ENCODE measurements at regions not wholly inside any gene's neighbourhood (a gene's known extent, or its start where the extent isn't known, plus 50 kb on each side); places are given as distances from the start of the nearest gene placed in this dataset.
"Not testable (repeated sequence)": the region's sequence is repeated elsewhere in the genome, so short reads cannot be mapped to it uniquely, and the experiment has no call there.

DNA sequence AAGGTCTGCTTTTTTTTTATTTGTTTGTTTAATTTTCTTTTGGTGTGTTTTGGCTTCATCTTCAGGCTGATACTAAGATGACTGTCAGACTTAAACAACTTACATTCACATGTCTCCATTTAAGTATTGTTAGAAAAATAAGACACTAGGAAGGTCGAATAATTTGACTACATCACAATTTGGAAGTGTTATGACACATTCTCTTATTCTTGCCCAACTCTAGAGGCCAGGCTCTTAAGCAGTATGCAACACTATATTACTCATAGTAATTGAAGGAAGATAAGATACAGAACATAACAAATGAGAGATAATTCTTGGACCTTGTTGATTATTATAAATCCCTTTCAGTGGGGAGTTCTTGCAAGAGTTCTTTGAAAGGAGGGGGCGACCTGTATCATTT is 295.3 kb upstream of the COL3A1 start:
- ChIA-PET POLR2A (no interaction called here), CTCF (no interaction called here)
- no peak for DNase-seq (ENCODE audit: extremely low spot score)
- TF ChIP-seq, protein P1, sequence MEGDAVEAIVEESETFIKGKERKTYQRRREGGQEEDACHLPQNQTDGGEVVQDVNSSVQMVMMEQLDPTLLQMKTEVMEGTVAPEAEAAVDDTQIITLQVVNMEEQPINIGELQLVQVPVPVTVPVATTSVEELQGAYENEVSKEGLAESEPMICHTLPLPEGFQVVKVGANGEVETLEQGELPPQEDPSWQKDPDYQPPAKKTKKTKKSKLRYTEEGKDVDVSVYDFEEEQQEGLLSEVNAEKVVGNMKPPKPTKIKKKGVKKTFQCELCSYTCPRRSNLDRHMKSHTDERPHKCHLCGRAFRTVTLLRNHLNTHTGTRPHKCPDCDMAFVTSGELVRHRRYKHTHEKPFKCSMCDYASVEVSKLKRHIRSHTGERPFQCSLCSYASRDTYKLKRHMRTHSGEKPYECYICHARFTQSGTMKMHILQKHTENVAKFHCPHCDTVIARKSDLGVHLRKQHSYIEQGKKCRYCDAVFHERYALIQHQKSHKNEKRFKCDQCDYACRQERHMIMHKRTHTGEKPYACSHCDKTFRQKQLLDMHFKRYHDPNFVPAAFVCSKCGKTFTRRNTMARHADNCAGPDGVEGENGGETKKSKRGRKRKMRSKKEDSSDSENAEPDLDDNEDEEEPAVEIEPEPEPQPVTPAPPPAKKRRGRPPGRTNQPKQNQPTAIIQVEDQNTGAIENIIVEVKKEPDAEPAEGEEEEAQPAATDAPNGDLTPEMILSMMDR (IDR thresholded peaks at IDR 0.05; ENCODE audit: control extremely low read depth, extremely low read depth, low read depth, missing control alignments), result no peak

DNA sequence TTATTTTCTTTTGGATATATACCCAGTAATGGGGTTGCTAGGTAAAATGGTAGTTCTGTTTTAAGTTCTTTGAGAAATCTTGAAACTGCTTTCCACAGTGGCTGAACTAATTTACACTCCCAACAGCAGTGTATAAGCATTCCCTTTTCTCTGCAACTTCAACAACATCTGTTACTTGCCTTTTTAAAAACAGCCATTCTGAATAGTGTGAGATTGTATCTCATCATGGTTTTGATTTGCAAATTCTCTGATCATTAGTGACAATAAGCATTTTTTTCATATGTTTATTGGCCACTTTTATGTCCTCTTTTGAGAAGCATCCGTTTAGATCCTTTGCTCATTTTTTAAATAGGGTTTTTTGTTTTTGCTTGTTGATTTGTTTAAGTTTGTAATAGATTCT is 291.3 kb upstream of the COL3A1 start:
- CTCF ChIA-PET, result no interaction called here
- TF ChIP-seq, protein P1 (IDR thresholded peaks at IDR 0.05; ENCODE audit: control extremely low read depth, extremely low read depth, low read depth, missing control alignments), result no peak
- POLR2A ChIA-PET, result no interaction called here
- DNase-seq (ENCODE audit: extremely low spot score), result no peak

DNA sequence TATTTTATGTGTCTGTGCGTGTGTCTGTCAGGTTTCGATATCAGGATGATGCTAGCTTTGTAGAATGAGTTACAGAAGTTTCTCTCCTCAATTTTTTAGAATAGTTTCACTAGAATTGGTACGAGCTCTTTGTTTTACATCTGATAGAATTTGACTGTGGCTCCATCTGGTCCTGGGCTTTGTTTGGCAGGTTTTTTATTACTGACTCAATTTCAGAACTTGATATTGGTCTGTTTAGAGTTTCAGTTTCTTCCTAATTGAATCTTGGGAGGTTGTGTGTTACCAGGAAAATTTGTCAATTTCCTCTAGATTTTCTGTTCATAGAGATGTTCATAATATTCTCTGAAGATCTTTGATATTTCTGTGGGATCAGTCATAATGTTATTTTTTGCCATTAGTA is 289.4 kb upstream of the COL3A1 start:
- CTCF ChIA-PET, result interaction anchor here (0.9 kb wide), 1 partner anchor 536 kb away, joined by 3 read pairs; no protein-coding TSS in a partner anchor
- POLR2A ChIA-PET, result no interaction called here
- DNase-seq (ENCODE audit: extremely low spot score), result no peak

DNA sequence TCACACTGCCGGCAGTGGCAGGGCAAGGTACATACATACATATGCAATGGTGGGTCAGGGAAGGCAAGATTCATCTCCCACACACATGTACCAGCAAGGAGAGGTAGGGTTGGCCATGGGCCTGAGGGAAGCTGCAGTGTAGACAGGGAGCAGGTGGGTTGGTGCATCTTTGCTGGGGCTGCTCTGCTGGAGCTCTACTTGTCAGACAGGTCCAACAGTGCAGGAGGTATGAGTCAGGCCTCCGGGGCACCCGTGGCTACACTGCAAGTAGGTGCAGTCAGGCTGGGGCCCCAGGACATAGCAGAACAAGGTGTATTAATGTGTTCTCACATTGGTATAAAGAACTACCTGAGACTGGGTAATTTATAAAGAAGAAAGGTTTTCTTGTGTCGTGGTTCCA is 281.1 kb upstream of the COL3A1 start:
- no peak for DNase-seq (ENCODE audit: extremely low spot score)
- POLR2A ChIA-PET, result no interaction called here

More for the DNA sequence above, 289.4 kb upstream of the COL3A1 start:
- TF ChIP-seq, protein P1 (IDR thresholded peaks at IDR 0.05; ENCODE audit: control extremely low read depth, extremely low read depth, low read depth, missing control alignments), result no peak

DNA sequence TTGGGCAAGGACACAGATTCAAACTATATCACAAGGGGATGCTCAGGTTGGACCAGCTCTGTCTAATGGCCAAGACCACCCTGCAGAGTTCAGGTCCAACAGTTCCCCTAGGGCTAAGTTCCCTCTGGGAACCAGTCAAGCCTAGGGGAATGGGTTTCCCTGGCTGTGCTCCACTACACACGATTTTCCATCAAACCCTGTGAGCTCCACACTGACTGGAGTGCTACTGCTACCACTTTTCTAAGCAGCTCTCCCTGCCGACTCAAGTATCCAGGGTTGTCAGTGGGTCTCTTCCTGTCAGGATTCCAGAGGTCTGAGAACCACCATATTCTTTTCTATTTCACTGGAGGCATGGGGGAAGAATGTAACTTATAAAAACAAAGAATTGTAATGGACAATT is 280.4 kb upstream of the COL3A1 start:
- TF ChIP-seq, protein P1 (IDR thresholded peaks at IDR 0.05; ENCODE audit: control extremely low read depth, extremely low read depth, low read depth, missing control alignments), result no peak
- ChIA-PET POLR2A (no interaction called here), CTCF (interaction anchor here (1.5 kb wide), 1 partner anchor 12 kb away, joined by 3 read pairs; no protein-coding TSS in a partner anchor)
- no peak for DNase-seq (ENCODE audit: extremely low spot score)

More for the DNA sequence above, 281.1 kb upstream of the COL3A1 start:
- TF ChIP-seq, protein P1 (IDR thresholded peaks at IDR 0.05; ENCODE audit: control extremely low read depth, extremely low read depth, low read depth, missing control alignments), result no peak
- CTCF ChIA-PET, result interaction anchor here (1.5 kb wide), 1 partner anchor 13 kb away, joined by 3 read pairs; no protein-coding TSS in a partner anchor

DNA sequence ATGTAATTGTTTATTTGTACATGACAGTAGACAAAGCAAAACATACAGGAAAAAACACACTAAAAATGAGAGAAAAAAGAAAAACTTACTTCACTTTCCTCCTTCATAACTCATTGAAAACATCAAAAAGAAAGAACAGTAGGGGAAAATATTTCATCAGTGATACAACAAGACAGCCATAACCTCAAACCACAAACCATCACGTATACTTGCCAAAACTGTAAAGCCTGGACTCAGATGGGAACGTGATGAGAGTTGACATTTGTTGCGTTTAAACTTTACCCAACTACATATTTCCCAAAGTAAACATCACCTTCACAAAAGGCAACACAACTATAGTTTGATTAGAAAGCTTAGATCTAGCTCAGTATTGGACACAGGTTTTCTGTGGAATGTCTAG is 278.2 kb upstream of the COL3A1 start:
- ChIA-PET CTCF (interaction anchor here (0.9 kb wide), 1 partner anchor 22 kb away, joined by 3 read pairs; no protein-coding TSS in a partner anchor), POLR2A (no interaction called here)
- TF ChIP-seq, protein P1 (IDR thresholded peaks at IDR 0.05; ENCODE audit: control extremely low read depth, extremely low read depth, low read depth, missing control alignments), result no peak
- DNase-seq (ENCODE audit: extremely low spot score), result no peak

DNA sequence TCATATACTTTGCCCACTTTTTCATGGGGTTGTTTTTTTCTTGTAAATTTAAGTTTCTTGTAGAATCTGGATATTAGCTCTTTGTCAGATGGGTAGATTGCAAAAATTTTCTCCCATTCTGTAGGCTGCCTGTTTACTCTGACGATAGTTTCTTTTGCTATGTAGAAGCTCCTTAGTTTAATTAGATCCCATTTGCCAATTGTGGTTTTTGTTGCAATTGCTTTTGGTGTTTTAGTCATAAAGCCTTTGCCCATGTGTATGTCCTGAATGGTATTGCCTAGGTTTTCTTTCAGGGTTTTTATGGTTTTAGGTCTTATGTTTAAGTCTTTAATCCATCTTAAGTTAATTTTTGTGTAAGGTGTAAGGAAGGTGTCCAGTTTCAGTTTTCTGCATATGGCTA is 276.0 kb upstream of the COL3A1 start:
- POLR2A ChIA-PET; CTCF ChIA-PET; DNase-seq (ENCODE audit: extremely low spot score): not testable (repeated sequence)

Data from GM10248 (cell line).